ENCODE measurements at regions not wholly inside any gene's neighbourhood (a gene's known extent, or its start where the extent isn't known, plus 50 kb on each side); places are given as distances from the start of the nearest gene placed in this dataset.

GRCh38 chr1:20426923-20427322 lies 59.1 kb downstream of the CAMK2N1 start:
- TF ChIP-seq, protein P1, sequence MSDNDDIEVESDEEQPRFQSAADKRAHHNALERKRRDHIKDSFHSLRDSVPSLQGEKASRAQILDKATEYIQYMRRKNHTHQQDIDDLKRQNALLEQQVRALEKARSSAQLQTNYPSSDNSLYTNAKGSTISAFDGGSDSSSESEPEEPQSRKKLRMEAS (IDR thresholded peaks at IDR 0.05) = no peak
- TF ChIP-seq YY1 (IDR thresholded peaks at IDR 0.05; ENCODE audit: low read depth) (no peak), ZBTB7A (IDR thresholded peaks at IDR 0.05; ENCODE audit: low read depth) (no peak), USF1 (IDR thresholded peaks at IDR 0.05) (no peak), TAF1 (IDR thresholded peaks at IDR 0.05; ENCODE audit: low read depth) (no peak), TCF12 (IDR thresholded peaks at IDR 0.05; ENCODE audit: low read depth) (no peak), REST (IDR thresholded peaks at IDR 0.05; ENCODE audit: low read depth) (no peak), RAD21 (IDR thresholded peaks at IDR 0.05; ENCODE audit: low read depth) (no peak)

Data from Ishikawa (cell line).